ENCODE measurements at regions not wholly inside any gene's neighbourhood (a gene's known extent, or its start where the extent isn't known, plus 50 kb on each side); places are given as distances from the start of the nearest gene placed in this dataset.

- no peak for ATAC-seq
- TF ChIP-seq ISL1 (CRISPR knock-in tag; IDR thresholded peaks at IDR 0.05) (no peak), PPARA (CRISPR knock-in tag; IDR thresholded peaks at IDR 0.05; ENCODE audit: borderline replicate concordance) (no peak), ZNF565 (CRISPR knock-in tag; conservative IDR thresholded peaks at IDR 0.05; ENCODE audit: low read depth) (no peak), TOX (CRISPR knock-in tag; IDR thresholded peaks at IDR 0.05; ENCODE audit: borderline replicate concordance) (no peak), ZNF70 (CRISPR knock-in tag; IDR thresholded peaks at IDR 0.05) (no peak)
Observed at GRCh38 chr6:90463359-90463758, 123.5 kb downstream of the MAP3K7 start.

- TF ChIP-seq BACH2 (CRISPR knock-in tag; IDR thresholded peaks at IDR 0.05; ENCODE audit: borderline replicate concordance) (no peak), ZNF8 (CRISPR knock-in tag; IDR thresholded peaks at IDR 0.05) (no peak), OSR1 (CRISPR knock-in tag; IDR thresholded peaks at IDR 0.05) (no peak), POU6F1 (CRISPR knock-in tag; IDR thresholded peaks at IDR 0.05; ENCODE audit: borderline replicate concordance, low read depth) (no peak), TCF4 (CRISPR knock-in tag; IDR thresholded peaks at IDR 0.05; ENCODE audit: borderline replicate concordance) (no peak), PPARA (CRISPR knock-in tag; IDR thresholded peaks at IDR 0.05; ENCODE audit: borderline replicate concordance) (no peak), TSHZ2 (CRISPR knock-in tag; IDR thresholded peaks at IDR 0.05) (no peak), CSRNP3 (CRISPR knock-in tag; IDR thresholded peaks at IDR 0.05) (no peak), ZFP30 (CRISPR knock-in tag; IDR thresholded peaks at IDR 0.05) (no peak), ZFP3 (CRISPR knock-in tag; IDR thresholded peaks at IDR 0.05) (no peak), SNAI2 (CRISPR knock-in tag; IDR thresholded peaks at IDR 0.05) (no peak), ZNF565 (CRISPR knock-in tag; conservative IDR thresholded peaks at IDR 0.05; ENCODE audit: low read depth) (no peak), GLIS3 (CRISPR knock-in tag; IDR thresholded peaks at IDR 0.05) (no peak), ARNTL (CRISPR knock-in tag; IDR thresholded peaks at IDR 0.05; ENCODE audit: borderline replicate concordance, low read depth) (no peak)
- ATAC-seq: no peak
Observed at GRCh38 chr6:90462102-90462501, 124.8 kb downstream of the MAP3K7 start.

GRCh38 chr6:90461383-90461782 lies 125.5 kb downstream of the MAP3K7 start:
- no peak for ATAC-seq
- no peak for TF ChIP-seq CSRNP3 (CRISPR knock-in tag; IDR thresholded peaks at IDR 0.05)
- no peak for TF ChIP-seq TSHZ2 (CRISPR knock-in tag; IDR thresholded peaks at IDR 0.05)
- no peak for TF ChIP-seq ISL1 (CRISPR knock-in tag; IDR thresholded peaks at IDR 0.05)
- TF ChIP-seq ARNTL (CRISPR knock-in tag; IDR thresholded peaks at IDR 0.05; ENCODE audit: borderline replicate concordance, low read depth): no peak
- TF ChIP-seq TOX (CRISPR knock-in tag; IDR thresholded peaks at IDR 0.05; ENCODE audit: borderline replicate concordance): no peak
- no peak for TF ChIP-seq ZFP30 (CRISPR knock-in tag; IDR thresholded peaks at IDR 0.05)
- TF ChIP-seq ZNF565 (CRISPR knock-in tag; conservative IDR thresholded peaks at IDR 0.05; ENCODE audit: low read depth): no peak
- no peak for TF ChIP-seq RARB (CRISPR knock-in tag; IDR thresholded peaks at IDR 0.05)
- no peak for TF ChIP-seq OSR1 (CRISPR knock-in tag; IDR thresholded peaks at IDR 0.05)
- no peak for TF ChIP-seq BACH2 (CRISPR knock-in tag; IDR thresholded peaks at IDR 0.05; ENCODE audit: borderline replicate concordance)
- no peak for TF ChIP-seq ZFP3 (CRISPR knock-in tag; IDR thresholded peaks at IDR 0.05)
- TF ChIP-seq ZNF8 (CRISPR knock-in tag; IDR thresholded peaks at IDR 0.05): no peak
- no peak for TF ChIP-seq CSDC2 (CRISPR knock-in tag; IDR thresholded peaks at IDR 0.05)
- TF ChIP-seq SNAI2 (CRISPR knock-in tag; IDR thresholded peaks at IDR 0.05): no peak
- no peak for TF ChIP-seq ZC3H10 (CRISPR knock-in tag; IDR thresholded peaks at IDR 0.05)
- no peak for TF ChIP-seq ZNF70 (CRISPR knock-in tag; IDR thresholded peaks at IDR 0.05)
- no peak for TF ChIP-seq ESRRG (CRISPR knock-in tag; IDR thresholded peaks at IDR 0.05)
- TF ChIP-seq CREB5 (CRISPR knock-in tag; IDR thresholded peaks at IDR 0.05; ENCODE audit: low read depth): no peak
- no peak for TF ChIP-seq TCF4 (CRISPR knock-in tag; IDR thresholded peaks at IDR 0.05; ENCODE audit: borderline replicate concordance)
- TF ChIP-seq POU6F1 (CRISPR knock-in tag; IDR thresholded peaks at IDR 0.05; ENCODE audit: borderline replicate concordance, low read depth): no peak

Data from SK-N-SH treated with all-trans-retinoic acid at 6 μM for 48 hours (cell line).